AG10803 (cell line): ENCODE measurements at regions not wholly inside any gene's neighbourhood (a gene's known extent, or its start where the extent isn't known, plus 50 kb on each side); places are given as distances from the start of the nearest gene placed in this dataset.

Experiments used
- DNase-seq: peaks from one replicate; pipeline ENCODE4 v3.0.0; 2010; ENCODE audit warnings: low read depth
- H3K4me3 ChIP-seq: 2 replicates; pipeline ENCODE4 v1.5.1; 2011; ENCODE audit warnings: mild to moderate bottlenecking, low read length, control low read depth
- CTCF ChIP-seq: conservative IDR thresholded peaks from 2 replicates; pipeline ENCODE4 v1.5.1; 2011; ENCODE audit warnings: mild to moderate bottlenecking, low read length, control low read depth, inconsistent platforms

GRCh38 chr12:25327321-25327720 lies 76.6 kb upstream of the KRAS start:
- no peak for DNase-seq
- H3K4me3 ChIP-seq, result no peak overlapping the region
- no peak for TF ChIP-seq CTCF

- no peak overlapping the region for H3K4me3 ChIP-seq
- TF ChIP-seq CTCF, result no peak
- no peak for DNase-seq
Measured at GRCh38 chr12:25326326-25326725, 75.6 kb upstream of the KRAS start.

GRCh38 chr12:25324861-25325260 lies 74.1 kb upstream of the KRAS start:
- DNase-seq, result no peak
- no peak overlapping the region for H3K4me3 ChIP-seq
- TF ChIP-seq CTCF, result no peak

GRCh38 chr12:25323581-25323982 lies 72.9 kb upstream of the KRAS start:
- TF ChIP-seq CTCF, result no peak
- H3K4me3 ChIP-seq, result no peak overlapping the region

GRCh38 chr12:25322918-25323531 lies 72.3 kb upstream of the KRAS start:
- no peak for DNase-seq
- no peak overlapping the region for H3K4me3 ChIP-seq
- no peak for TF ChIP-seq CTCF

More at GRCh38 chr12:25323581-25323982, 72.9 kb upstream of the KRAS start:
- DNase-seq, result no peak

- no peak overlapping the region for H3K4me3 ChIP-seq
- DNase-seq, result no peak
- no peak for TF ChIP-seq CTCF
Measured at GRCh38 chr12:25322351-25322750, 71.6 kb upstream of the KRAS start.

DNA sequence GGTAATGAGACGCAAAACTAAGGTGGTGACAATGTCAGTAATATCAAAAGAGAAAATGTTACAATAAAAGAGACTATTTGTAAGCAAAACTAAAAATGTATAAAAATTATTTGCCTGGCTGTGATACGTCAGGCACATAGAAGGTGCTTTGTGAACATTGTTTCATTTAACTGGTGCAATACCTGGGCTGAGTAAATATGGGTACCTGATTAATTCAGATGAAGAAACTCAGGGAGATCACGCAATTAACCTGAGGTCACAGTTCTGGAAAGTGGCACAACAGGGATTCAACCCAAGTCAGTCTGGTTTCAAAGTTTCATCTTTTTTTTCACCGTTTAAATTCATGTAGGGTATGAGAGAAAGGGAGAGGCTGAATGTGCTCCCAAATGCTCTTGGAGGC lies 71.0 kb upstream of the KRAS start:
- DNase-seq, result no peak
- H3K4me3 ChIP-seq, result no peak overlapping the region
- TF ChIP-seq CTCF, result no peak
